NCI-H146 (cell line): ENCODE measurements at regions not wholly inside any gene's neighbourhood (a gene's known extent, or its start where the extent isn't known, plus 50 kb on each side); places are given as distances from the start of the nearest gene placed in this dataset.
A peak's percentile ranks its signal among the peaks of the same experiment; 100 is the strongest.

Experiments
- DNase-seq: peaks from one replicate; lab custom pipeline; 2025; lab: John Stamatoyannopoulos, UW

- DNase-seq: peak; percentile 37
Measured at GRCh38 chr13:79776531-79777295, 295.8 kb downstream of the NDFIP2 start.

- peak; percentile 23 for DNase-seq
Measured at GRCh38 chr13:79775830-79776229, 294.9 kb downstream of the NDFIP2 start.

DNA sequence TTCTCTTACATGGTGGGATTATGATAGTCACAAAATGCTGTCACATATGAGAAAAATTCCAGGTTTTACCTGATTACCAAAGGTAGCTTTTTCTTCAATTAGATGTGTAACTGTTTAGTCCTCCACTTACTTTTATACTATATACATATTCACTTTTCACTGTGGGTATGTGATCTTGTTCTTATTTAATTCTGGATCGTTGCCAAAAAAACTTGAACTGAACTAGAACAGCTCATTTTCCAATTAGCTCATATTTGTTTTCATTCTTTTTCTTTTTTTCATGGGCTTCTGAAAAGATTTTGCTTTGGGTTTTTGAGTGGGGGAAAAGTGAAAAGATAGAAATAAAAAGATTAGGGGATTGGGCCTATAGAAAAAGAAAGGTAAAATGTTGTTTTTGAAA lies 291.9 kb downstream of the NDFIP2 start:
- DNase-seq: no peak

GRCh38 chr13:79771493-79771892 lies 290.5 kb downstream of the NDFIP2 start:
- DNase-seq: no peak

DNA sequence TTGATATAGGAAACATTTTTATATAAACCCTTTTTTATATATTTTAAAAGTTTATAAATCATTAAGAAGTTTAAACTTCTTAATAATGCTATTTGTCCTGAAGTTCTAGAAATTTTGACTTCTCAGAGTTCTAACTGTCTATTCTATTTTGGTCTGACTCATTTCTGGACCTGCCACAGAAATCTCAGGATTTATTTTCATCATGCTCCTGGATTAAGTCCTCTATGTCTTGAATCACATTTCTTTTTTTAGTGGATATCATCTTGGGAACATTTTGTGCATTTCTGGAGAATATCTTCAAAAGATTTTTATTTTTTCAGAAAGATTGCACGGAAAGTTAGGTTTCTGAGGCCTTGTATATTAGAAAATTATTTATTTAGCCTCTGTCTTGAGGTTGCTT lies 289.1 kb downstream of the NDFIP2 start:
- DNase-seq: no peak

GRCh38 chr13:79767126-79767525 lies 286.2 kb downstream of the NDFIP2 start:
- no peak for DNase-seq

DNA sequence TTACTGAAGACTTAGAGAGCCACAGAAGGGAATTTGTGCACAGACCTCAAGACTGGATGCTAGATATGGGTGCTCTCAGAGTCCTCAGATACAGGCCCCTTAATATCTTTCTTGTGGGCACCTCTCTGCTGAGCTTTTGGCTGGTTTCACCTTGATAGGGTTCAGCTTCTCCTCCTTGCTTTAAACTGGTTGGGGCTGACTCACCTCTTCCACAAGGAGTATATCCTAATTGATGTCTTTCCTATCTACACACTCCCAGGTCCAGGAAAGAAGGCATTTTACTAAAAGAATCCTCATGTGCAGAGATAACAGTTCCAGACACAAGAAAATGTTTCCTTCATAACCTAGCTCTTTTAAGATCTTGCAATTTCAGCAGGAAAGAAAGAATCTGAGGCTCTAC lies 284.4 kb downstream of the NDFIP2 start:
- DNase-seq: no peak

- no peak for DNase-seq
Measured at GRCh38 chr13:79749984-79750551, 269.1 kb downstream of the NDFIP2 start.

DNA sequence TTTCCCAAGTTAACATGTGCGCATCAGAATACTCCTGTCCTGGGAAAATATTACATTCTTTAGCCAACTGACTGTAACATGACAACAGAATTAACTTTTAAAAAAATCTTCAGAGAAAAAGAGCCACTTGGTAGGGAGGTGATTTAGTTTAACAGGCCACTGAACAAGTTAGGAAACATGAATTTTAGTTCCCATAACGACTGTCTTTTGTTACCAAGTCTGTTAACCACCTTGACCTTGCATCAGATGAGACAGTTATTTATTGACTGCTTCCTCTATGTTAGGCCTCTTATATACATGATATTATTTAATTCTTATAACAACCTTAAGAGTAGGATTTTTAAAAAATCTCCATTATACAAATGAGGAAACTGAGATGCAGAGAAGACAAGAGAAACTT lies 268.6 kb downstream of the NDFIP2 start:
- DNase-seq: no peak

GRCh38 chr13:79745081-79745480 lies 264.1 kb downstream of the NDFIP2 start:
- DNase-seq: no peak

GRCh38 chr13:79742923-79743322 lies 262.0 kb downstream of the NDFIP2 start:
- DNase-seq: no peak

DNA sequence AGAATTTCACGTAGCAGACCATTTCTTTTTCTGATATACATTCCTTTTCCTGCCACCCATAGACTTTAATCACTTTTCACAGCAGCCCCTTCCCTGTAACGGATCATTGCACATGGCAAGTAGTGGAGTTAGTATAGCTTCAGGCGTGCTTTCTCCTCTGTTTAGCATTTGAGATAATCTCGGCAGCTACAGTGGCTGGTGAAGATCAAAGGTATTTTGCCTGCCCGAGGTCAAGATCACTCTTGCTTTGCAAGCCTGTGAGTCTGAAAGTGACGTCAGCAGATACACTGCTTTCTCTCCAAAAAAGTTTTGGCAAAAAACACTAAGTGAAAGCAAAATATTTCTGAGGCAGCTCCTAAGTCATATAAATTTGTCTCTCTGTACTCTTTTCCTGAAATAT lies 260.0 kb downstream of the NDFIP2 start:
- no peak for DNase-seq

GRCh38 chr13:79736356-79736755 lies 255.4 kb downstream of the NDFIP2 start:
- no peak for DNase-seq

GRCh38 chr13:79735228-79735627 lies 254.3 kb downstream of the NDFIP2 start:
- no peak for DNase-seq

GRCh38 chr13:79727086-79727485 lies 246.1 kb downstream of the NDFIP2 start:
- no peak for DNase-seq

- DNase-seq: no peak
Measured at GRCh38 chr13:79725841-79726240, 244.9 kb downstream of the NDFIP2 start.

GRCh38 chr13:79724348-79725103 lies 243.6 kb downstream of the NDFIP2 start:
- DNase-seq: no peak

DNA sequence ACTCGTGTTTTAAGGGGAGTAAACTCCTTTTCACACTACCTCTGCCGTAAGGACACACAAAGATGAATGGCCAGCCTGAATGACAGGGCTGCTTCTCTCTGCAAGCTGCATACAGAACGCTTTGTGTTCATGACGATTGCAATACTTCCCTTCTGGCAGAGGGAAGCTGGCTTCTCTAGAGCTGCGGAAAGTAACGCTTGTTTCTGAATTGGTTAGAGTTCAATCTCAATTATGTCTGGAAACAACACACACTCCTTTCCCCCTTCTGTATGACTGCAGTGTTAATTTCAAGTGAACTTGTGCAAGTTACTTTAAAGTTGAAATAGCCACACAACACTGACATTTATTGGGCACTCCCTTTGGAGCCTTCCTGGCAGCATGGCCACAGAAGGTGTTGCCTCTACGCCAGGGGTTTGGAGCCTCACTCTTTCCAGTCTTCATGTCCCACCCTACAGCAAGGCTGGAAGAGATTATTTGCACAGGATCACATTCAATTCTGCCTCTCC lies 242.6 kb downstream of the NDFIP2 start:
- no peak for DNase-seq

GRCh38 chr13:79722885-79723445 lies 242.0 kb downstream of the NDFIP2 start:
- DNase-seq: no peak

- no peak for DNase-seq
Measured at GRCh38 chr13:79716191-79716590, 235.2 kb downstream of the NDFIP2 start.

DNA sequence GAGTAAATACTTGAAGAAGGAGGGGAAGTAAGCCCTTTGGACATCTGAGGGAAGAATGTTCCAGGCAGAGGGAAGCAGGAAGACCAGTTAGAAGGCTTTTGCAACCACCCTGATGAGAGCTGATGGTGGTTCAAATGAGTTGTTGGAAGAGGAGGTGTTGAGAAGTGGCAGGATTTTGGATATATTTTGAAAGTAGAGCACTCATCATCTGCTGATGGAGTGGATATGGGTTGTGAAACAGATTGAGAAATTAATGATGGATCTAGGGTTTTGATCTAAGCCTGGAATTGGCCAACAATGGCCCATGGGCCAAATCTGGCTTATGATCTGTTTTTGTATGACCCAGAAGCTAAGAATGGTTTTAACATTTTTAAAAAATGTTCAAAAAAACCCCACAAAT lies 230.7 kb downstream of the NDFIP2 start:
- DNase-seq: no peak

DNA sequence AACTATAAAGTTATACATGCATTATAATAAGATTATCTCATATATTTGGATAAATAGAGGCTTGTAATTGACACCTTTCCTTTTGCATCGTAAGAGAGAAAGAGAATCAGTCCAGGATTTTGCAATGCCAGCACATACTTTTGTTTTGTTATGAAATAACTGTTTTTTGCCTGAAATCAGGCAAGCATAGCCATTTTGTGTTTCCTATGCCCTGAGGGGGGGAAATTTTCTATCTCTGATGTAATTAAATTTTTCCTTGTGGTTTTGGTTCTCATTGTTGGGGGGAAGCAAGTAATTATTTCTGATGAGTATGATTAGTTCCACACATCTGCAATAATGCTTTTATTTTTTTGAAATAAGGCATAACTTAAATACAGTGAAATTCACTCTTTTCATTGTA lies 229.4 kb downstream of the NDFIP2 start:
- peak; percentile 1 for DNase-seq

GRCh38 chr13:79709471-79709870 lies 228.5 kb downstream of the NDFIP2 start:
- DNase-seq: no peak
